ENCODE measurements at regions not wholly inside any gene's neighbourhood (a gene's known extent, or its start where the extent isn't known, plus 50 kb on each side); places are given as distances from the start of the nearest gene placed in this dataset.

- DNase-seq (ENCODE audit: extremely low spot score) = no peak
- no peak for TF ChIP-seq CTCF (IDR thresholded peaks at IDR 0.05; ENCODE audit: control extremely low read depth, extremely low read depth, low read depth, missing control alignments)
- CTCF ChIA-PET = interaction anchor here (0.9 to 1.2 kb wide), 2 partner anchors 11 to 14 kb away, joined by 3 read pairs; no protein-coding TSS in a partner anchor
- POLR2A ChIA-PET = no interaction called here
Observed at GRCh38 chr4:158016511-158016910, 156.3 kb downstream of the GASK1B start.

- TF ChIP-seq CTCF (IDR thresholded peaks at IDR 0.05; ENCODE audit: control extremely low read depth, extremely low read depth, low read depth, missing control alignments) = no peak
- ChIA-PET POLR2A (no interaction called here), CTCF (interaction anchor here (0.9 to 1.4 kb wide), 2 partner anchors 11 to 13 kb away, joined by 3 to 4 read pairs; no protein-coding TSS in a partner anchor)
- DNase-seq (ENCODE audit: extremely low spot score) = no peak
Observed at GRCh38 chr4:158015241-158015640, 157.6 kb downstream of the GASK1B start.

DNA sequence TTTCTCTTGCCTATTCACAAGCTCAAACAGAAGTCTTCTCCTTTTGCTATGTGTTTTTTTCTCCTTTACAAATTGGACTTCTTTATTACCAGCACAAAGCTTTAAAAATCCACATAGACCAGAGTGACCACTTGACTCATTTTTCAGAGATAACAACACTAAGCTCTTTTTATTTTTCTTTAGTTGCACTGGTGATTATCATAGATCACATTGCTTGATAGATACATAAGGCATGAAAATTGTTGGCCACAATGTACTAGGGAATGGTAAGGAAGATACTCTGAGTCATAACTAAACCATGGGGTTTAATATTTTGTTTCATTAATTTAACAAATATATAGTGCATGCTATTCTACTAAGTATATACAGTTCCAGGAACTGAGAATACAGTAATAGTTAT is 159.0 kb downstream of the GASK1B start:
- ChIA-PET POLR2A (no interaction called here), CTCF (interaction anchor here (0.9 to 1.4 kb wide), 2 partner anchors 11 kb away, joined by 3 to 4 read pairs; no protein-coding TSS in a partner anchor)
- no peak for DNase-seq (ENCODE audit: extremely low spot score)
- TF ChIP-seq CTCF (IDR thresholded peaks at IDR 0.05; ENCODE audit: control extremely low read depth, extremely low read depth, low read depth, missing control alignments) = no peak

GRCh38 chr4:158010361-158010760 is 162.5 kb downstream of the GASK1B start:
- POLR2A ChIA-PET = no interaction called here
- DNase-seq (ENCODE audit: extremely low spot score) = no peak
- TF ChIP-seq CTCF (IDR thresholded peaks at IDR 0.05; ENCODE audit: control extremely low read depth, extremely low read depth, low read depth, missing control alignments) = no peak
- CTCF ChIA-PET = no interaction called here

DNA sequence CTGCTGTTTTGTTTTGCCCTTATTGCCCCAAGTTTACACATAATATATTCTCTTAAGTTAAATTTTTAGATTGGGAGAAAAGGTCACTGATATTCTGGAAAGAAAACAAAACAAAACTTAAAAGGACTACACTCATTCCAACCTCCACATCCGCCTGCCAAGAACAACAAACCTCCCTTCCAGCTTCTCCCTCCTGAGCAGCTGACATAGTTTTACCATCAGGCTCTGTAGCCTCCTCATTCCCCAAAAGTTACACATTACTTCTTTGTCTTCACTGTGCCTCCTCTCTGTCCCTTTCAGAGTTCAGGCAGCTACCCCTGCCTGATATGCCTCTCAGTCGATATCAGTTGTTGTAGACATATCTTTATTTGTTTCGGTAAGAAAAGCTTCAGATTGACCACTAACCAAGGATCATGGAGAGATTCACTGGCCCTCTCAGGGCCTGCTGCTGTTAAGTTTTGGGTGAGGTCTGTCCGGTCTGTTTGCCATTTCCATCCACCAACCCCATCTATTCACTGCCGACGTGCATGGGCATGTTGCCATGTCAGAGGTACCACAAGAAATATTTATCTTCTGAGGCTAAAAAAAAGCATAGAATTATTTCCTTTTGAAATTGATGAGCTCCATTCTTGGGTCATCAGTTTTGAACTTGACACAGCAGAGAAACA is 164.1 kb downstream of the GASK1B start:
- TF ChIP-seq CTCF (IDR thresholded peaks at IDR 0.05; ENCODE audit: control extremely low read depth, extremely low read depth, low read depth, missing control alignments) = no peak
- DNase-seq (ENCODE audit: extremely low spot score) = no peak
- ChIA-PET CTCF (no interaction called here), POLR2A (no interaction called here)

DNA sequence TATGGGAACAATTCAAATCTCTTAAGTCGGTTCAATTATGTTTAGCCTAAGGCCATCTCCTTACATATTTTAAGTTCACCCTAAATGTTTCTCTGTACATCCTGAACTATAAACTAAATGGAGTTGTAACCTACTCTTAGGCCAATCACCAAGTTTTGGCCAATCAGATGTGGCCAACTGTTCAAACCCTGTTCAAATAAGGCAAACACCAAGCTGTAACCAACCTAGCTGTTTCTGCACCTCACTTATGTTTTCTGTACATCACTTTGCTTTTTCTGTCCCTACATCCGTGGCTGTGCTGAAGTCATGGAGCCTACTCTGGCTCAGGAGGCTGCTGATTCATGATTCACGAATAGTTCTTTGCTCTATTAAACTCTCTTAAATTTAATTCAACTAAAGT is 165.3 kb downstream of the GASK1B start:
- CTCF ChIA-PET = no interaction called here
- DNase-seq (ENCODE audit: extremely low spot score) = no peak
- POLR2A ChIA-PET = no interaction called here
- TF ChIP-seq CTCF (IDR thresholded peaks at IDR 0.05; ENCODE audit: control extremely low read depth, extremely low read depth, low read depth, missing control alignments) = no peak

Data from GM10248 (cell line).